ENCODE measurements at regions not wholly inside any gene's neighbourhood (a gene's known extent, or its start where the extent isn't known, plus 50 kb on each side); places are given as distances from the start of the nearest gene placed in this dataset.

GRCh38 chr4:11894977-11895376 is 466.3 kb upstream of the HS3ST1 start:
- Histone ChIP-seq H3K4me3 (ENCODE audit: low read depth, low read length) (no peak overlapping the region), H3K9me3 (ENCODE audit: control insufficient read depth, insufficient read depth, low read depth, low read length) (no peaks in the 10 kb centered on the region), H3K36me3 (ENCODE audit: control insufficient read depth in 2 of 2, insufficient read depth in 1 of 2, low read length in 2 of 2) (no peaks in the 10 kb centered on the region), H3K4me1 (ENCODE audit: control insufficient read depth, insufficient read depth, low read length) (no peaks in the 10 kb centered on the region), H3K27ac (ENCODE audit: extremely low read depth, low read depth, low read length) (no peak overlapping the region)
- TF ChIP-seq ZNF514 (tag by site-specific recombination; IDR thresholded peaks at IDR 0.05) (no peak), ZNF521 (tag by site-specific recombination; IDR thresholded peaks at IDR 0.05) (no peak), YY2 (tag by site-specific recombination; IDR thresholded peaks at IDR 0.05) (no peak), TSHZ1 (tag by site-specific recombination; IDR thresholded peaks at IDR 0.05; ENCODE audit: borderline replicate concordance) (no peak), ZNF660 (tag by site-specific recombination; IDR thresholded peaks at IDR 0.05) (no peak), ZNF350 (tag by site-specific recombination; IDR thresholded peaks at IDR 0.05) (no peak), ZNF214 (tag by site-specific recombination; IDR thresholded peaks at IDR 0.05; ENCODE audit: borderline replicate concordance) (no peak), SCRT2 (tag by site-specific recombination; IDR thresholded peaks at IDR 0.05) (no peak), ZNF266 (tag by site-specific recombination; IDR thresholded peaks at IDR 0.05; ENCODE audit: low read depth) (no peak), ZNF155 (tag by site-specific recombination; IDR thresholded peaks at IDR 0.05) (no peak), ZSCAN30 (tag by site-specific recombination; IDR thresholded peaks at IDR 0.05) (no peak), ZNF175 (tag by site-specific recombination; IDR thresholded peaks at IDR 0.05) (no peak), REPIN1 (tag by site-specific recombination; IDR thresholded peaks at IDR 0.05; ENCODE audit: low read depth) (no peak)
- TF ChIP-seq, protein P1, sequence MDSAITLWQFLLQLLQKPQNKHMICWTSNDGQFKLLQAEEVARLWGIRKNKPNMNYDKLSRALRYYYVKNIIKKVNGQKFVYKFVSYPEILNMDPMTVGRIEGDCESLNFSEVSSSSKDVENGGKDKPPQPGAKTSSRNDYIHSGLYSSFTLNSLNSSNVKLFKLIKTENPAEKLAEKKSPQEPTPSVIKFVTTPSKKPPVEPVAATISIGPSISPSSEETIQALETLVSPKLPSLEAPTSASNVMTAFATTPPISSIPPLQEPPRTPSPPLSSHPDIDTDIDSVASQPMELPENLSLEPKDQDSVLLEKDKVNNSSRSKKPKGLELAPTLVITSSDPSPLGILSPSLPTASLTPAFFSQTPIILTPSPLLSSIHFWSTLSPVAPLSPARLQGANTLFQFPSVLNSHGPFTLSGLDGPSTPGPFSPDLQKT (IDR thresholded peaks at IDR 0.05; ENCODE audit: borderline replicate concordance, low read depth, low read length): no peak
- POLR2A ChIA-PET: no interaction called here
- CTCF ChIA-PET: no interaction called here

- H3K36me3 ChIP-seq (ENCODE audit: control insufficient read depth in 2 of 2, insufficient read depth in 1 of 2, low read length in 2 of 2): no peaks in the 10 kb centered on the region
- H3K27ac ChIP-seq (ENCODE audit: extremely low read depth, low read depth, low read length): no peak overlapping the region
- POLR2A ChIA-PET: no interaction called here
- CTCF ChIA-PET: no interaction called here
- H3K4me1 ChIP-seq (ENCODE audit: control insufficient read depth, insufficient read depth, low read length): no peaks in the 10 kb centered on the region
- no peak overlapping the region for H3K4me3 ChIP-seq (ENCODE audit: low read depth, low read length)
- TF ChIP-seq ZNF366 (tag by site-specific recombination; conservative IDR thresholded peaks at IDR 0.05) (no peak), ZNF621 (tag by site-specific recombination; IDR thresholded peaks at IDR 0.05) (no peak), TCF7L2 (IDR thresholded peaks at IDR 0.05; ENCODE audit: borderline replicate concordance, low read depth, low read length) (no peak), PBX3 (CRISPR knock-in tag; IDR thresholded peaks at IDR 0.05) (no peak), ZNF341 (tag by site-specific recombination; IDR thresholded peaks at IDR 0.05; ENCODE audit: low read depth) (no peak), ZNF555 (tag by site-specific recombination; conservative IDR thresholded peaks at IDR 0.05) (no peak), ZNF48 (tag by site-specific recombination; IDR thresholded peaks at IDR 0.05) (no peak), ZNF670 (tag by site-specific recombination; IDR thresholded peaks at IDR 0.05; ENCODE audit: low read depth) (no peak), ZBTB7A (tag by site-specific recombination; IDR thresholded peaks at IDR 0.05; ENCODE audit: low read depth) (no peak)
- TF ChIP-seq, protein P2, sequence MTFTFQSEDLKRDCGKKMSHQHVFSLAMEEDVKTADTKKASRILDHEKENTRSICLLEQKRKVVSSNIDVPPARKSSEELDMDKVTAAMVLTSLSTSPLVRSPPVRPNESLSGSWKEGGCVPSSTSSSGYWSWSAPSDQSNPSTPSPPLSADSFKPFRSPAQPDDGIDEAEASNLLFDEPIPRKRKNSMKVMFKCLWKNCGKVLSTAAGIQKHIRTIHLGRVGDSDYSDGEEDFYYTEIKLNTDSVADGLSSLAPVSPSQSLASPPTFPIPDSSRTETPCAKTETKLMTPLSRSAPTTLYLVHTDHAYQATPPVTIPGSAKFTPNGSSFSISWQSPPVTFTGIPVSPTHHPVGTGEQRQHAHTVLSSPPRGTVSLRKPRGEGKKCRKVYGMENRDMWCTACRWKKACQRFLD (tag by site-specific recombination; IDR thresholded peaks at IDR 0.05): no peak
- TF ChIP-seq, protein P3, sequence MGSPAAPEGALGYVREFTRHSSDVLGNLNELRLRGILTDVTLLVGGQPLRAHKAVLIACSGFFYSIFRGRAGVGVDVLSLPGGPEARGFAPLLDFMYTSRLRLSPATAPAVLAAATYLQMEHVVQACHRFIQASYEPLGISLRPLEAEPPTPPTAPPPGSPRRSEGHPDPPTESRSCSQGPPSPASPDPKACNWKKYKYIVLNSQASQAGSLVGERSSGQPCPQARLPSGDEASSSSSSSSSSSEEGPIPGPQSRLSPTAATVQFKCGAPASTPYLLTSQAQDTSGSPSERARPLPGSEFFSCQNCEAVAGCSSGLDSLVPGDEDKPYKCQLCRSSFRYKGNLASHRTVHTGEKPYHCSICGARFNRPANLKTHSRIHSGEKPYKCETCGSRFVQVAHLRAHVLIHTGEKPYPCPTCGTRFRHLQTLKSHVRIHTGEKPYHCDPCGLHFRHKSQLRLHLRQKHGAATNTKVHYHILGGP (tag by site-specific recombination; IDR thresholded peaks at IDR 0.05): no peak
- no peaks in the 10 kb centered on the region for H3K9me3 ChIP-seq (ENCODE audit: control insufficient read depth, insufficient read depth, low read depth, low read length)
Measured at GRCh38 chr4:11894221-11894620, 465.5 kb upstream of the HS3ST1 start.
